Hematopoietic multipotent progenitor cell treated with erythropoietin and hydrocortisone succinate and interleukin-3 and kit ligand, for 8 days (in vitro differentiated cells): ENCODE measurements at regions not wholly inside any gene's neighbourhood (a gene's known extent, or its start where the extent isn't known, plus 50 kb on each side); places are given as distances from the start of the nearest gene placed in this dataset.
"Not testable (repeated sequence)": the region's sequence is repeated elsewhere in the genome, so short reads cannot be mapped to it uniquely, and the experiment has no call there.

ENCODE experiments used
- DNase-seq: peaks from one replicate; pipeline ENCODE4 v3.0.0-alpha.2; 2015

- no peak for DNase-seq
These were observed 124.4 kb upstream of the KRR1 start for GRCh38 chr12:75635606-75636444.

GRCh38 chr12:75634244-75635222 lies 123.1 kb upstream of the KRR1 start:
- DNase-seq, result no peak

GRCh38 chr12:75633789-75634188 lies 122.4 kb upstream of the KRR1 start:
- DNase-seq, result no peak

GRCh38 chr12:75632442-75632841 lies 121.0 kb upstream of the KRR1 start:
- DNase-seq, result no peak

GRCh38 chr12:75631831-75632230 lies 120.4 kb upstream of the KRR1 start:
- DNase-seq, result no peak

GRCh38 chr12:75630091-75630490 lies 118.7 kb upstream of the KRR1 start:
- no peak for DNase-seq

GRCh38 chr12:75628916-75629315 lies 117.5 kb upstream of the KRR1 start:
- DNase-seq, result no peak

GRCh38 chr12:75628511-75628910 lies 117.1 kb upstream of the KRR1 start:
- no peak for DNase-seq

GRCh38 chr12:75623631-75624154 lies 112.3 kb upstream of the KRR1 start:
- DNase-seq, result no peak

GRCh38 chr12:75622492-75622891 lies 111.1 kb upstream of the KRR1 start:
- no peak for DNase-seq

- DNase-seq, result not testable (repeated sequence)
These were observed 103.0 kb upstream of the KRR1 start for GRCh38 chr12:75614396-75614795.

GRCh38 chr12:75613981-75614380 lies 102.6 kb upstream of the KRR1 start:
- no peak for DNase-seq

- DNase-seq, result no peak
These were observed 99.6 kb upstream of the KRR1 start for GRCh38 chr12:75611041-75611440.

- no peak for DNase-seq
These were observed 95.5 kb upstream of the KRR1 start for GRCh38 chr12:75606956-75607355.

- DNase-seq, result no peak
These were observed 94.7 kb upstream of the KRR1 start for GRCh38 chr12:75606151-75606550.

- DNase-seq, result no peak
These were observed 92.1 kb upstream of the KRR1 start for GRCh38 chr12:75603475-75603874.

GRCh38 chr12:75602106-75602505 lies 90.7 kb upstream of the KRR1 start:
- no peak for DNase-seq

GRCh38 chr12:75600146-75600545 lies 88.7 kb upstream of the KRR1 start:
- DNase-seq, result no peak

- DNase-seq, result no peak
These were observed 87.7 kb upstream of the KRR1 start for GRCh38 chr12:75599061-75599460.

- no peak for DNase-seq
These were observed 85.0 kb upstream of the KRR1 start for GRCh38 chr12:75596406-75596805.

- no peak for DNase-seq
These were observed 81.4 kb upstream of the KRR1 start for GRCh38 chr12:75592638-75593335.

- DNase-seq, result no peak
These were observed 80.7 kb upstream of the KRR1 start for GRCh38 chr12:75592086-75592485.

GRCh38 chr12:75591628-75592027 lies 80.2 kb upstream of the KRR1 start:
- DNase-seq, result no peak
